NCI-H146 (cell line): ENCODE measurements at regions not wholly inside any gene's neighbourhood (a gene's known extent, or its start where the extent isn't known, plus 50 kb on each side); places are given as distances from the start of the nearest gene placed in this dataset.
A peak's percentile ranks its signal among the peaks of the same experiment; 100 is the strongest.
"Not testable (repeated sequence)": the region's sequence is repeated elsewhere in the genome, so short reads cannot be mapped to it uniquely, and the experiment has no call there.

Experiments used
- DNase-seq: peaks from one replicate; lab custom pipeline; 2025; lab: John Stamatoyannopoulos, UW

- DNase-seq, result no peak
Observed at GRCh38 chrX:52261125-52261462, 76.4 kb downstream of the MAGED4 start.

GRCh38 chrX:52261463-52262194 is 76.9 kb downstream of the MAGED4 start:
- peak; percentile 91 for DNase-seq

- no peak for DNase-seq
Observed at GRCh38 chrX:52262195-52262546, 77.5 kb downstream of the MAGED4 start.

GRCh38 chrX:52263417-52263816 is 78.7 kb downstream of the MAGED4 start:
- DNase-seq, result no peak

- DNase-seq, result no peak
Observed at GRCh38 chrX:52265713-52266112, 81.0 kb downstream of the MAGED4 start.

GRCh38 chrX:52268502-52268901 is 83.8 kb downstream of the MAGED4 start:
- DNase-seq, result not testable (repeated sequence)

GRCh38 chrX:52270453-52271116 is 85.9 kb downstream of the MAGED4 start:
- no peak for DNase-seq

- no peak for DNase-seq
Observed at GRCh38 chrX:52271206-52271605, 86.5 kb downstream of the MAGED4 start.

- DNase-seq, result no peak
Observed at GRCh38 chrX:52277666-52278065, 91.2 kb upstream of the XAGE2 start.

GRCh38 chrX:52280812-52281211 is 88.0 kb upstream of the XAGE2 start:
- no peak for DNase-seq

GRCh38 chrX:52284865-52285264 is 84.0 kb upstream of the XAGE2 start:
- DNase-seq, result no peak

GRCh38 chrX:52298968-52299367 is 69.9 kb upstream of the XAGE2 start:
- not testable (repeated sequence) for DNase-seq

GRCh38 chrX:52308532-52308931 is 60.3 kb upstream of the XAGE2 start:
- not testable (repeated sequence) for DNase-seq
